GM21447 (cell line): ENCODE measurements at regions not wholly inside any gene's neighbourhood (a gene's known extent, or its start where the extent isn't known, plus 50 kb on each side); places are given as distances from the start of the nearest gene placed in this dataset.
"Not testable (repeated sequence)": the region's sequence is repeated elsewhere in the genome, so short reads cannot be mapped to it uniquely, and the experiment has no call there.

Source experiments
- ATAC-seq: cut with Tn5 transposase; IDR thresholded peaks from one replicate; pipeline ENCODE4 v1.9.1; 2021; ENCODE audit not compliant: unreplicated experiment

GRCh38 chr13:73160371-73161031 is 101.7 kb downstream of the KLF5 start:
- not testable (repeated sequence) for ATAC-seq

- ATAC-seq, result no peak
These were observed 100.0 kb downstream of the KLF5 start for GRCh38 chr13:73158851-73159250.

- no peak for ATAC-seq
These were observed 98.2 kb downstream of the KLF5 start for GRCh38 chr13:73157031-73157430.

GRCh38 chr13:73146707-73147106 is 87.9 kb downstream of the KLF5 start:
- ATAC-seq, result no peak

GRCh38 chr13:73142071-73142470 is 83.3 kb downstream of the KLF5 start:
- no peak for ATAC-seq

- no peak for ATAC-seq
These were observed 82.5 kb downstream of the KLF5 start for GRCh38 chr13:73141292-73141771.

- no peak for ATAC-seq
These were observed 82.0 kb downstream of the KLF5 start for GRCh38 chr13:73140801-73141200.

GRCh38 chr13:73138638-73139491 is 80.1 kb downstream of the KLF5 start:
- no peak for ATAC-seq

- ATAC-seq, result no peak
These were observed 79.5 kb downstream of the KLF5 start for GRCh38 chr13:73138276-73138637.

- ATAC-seq, result no peak
These were observed 78.0 kb downstream of the KLF5 start for GRCh38 chr13:73136776-73137175.

- ATAC-seq, result no peak
These were observed 74.7 kb downstream of the KLF5 start for GRCh38 chr13:73133531-73133930.

GRCh38 chr13:73131247-73131646 is 72.4 kb downstream of the KLF5 start:
- no peak for ATAC-seq

- ATAC-seq, result no peak
These were observed 70.2 kb downstream of the KLF5 start for GRCh38 chr13:73129023-73129422.
